ENCODE measurements at regions not wholly inside any gene's neighbourhood (a gene's known extent, or its start where the extent isn't known, plus 50 kb on each side); places are given as distances from the start of the nearest gene placed in this dataset.

DNA sequence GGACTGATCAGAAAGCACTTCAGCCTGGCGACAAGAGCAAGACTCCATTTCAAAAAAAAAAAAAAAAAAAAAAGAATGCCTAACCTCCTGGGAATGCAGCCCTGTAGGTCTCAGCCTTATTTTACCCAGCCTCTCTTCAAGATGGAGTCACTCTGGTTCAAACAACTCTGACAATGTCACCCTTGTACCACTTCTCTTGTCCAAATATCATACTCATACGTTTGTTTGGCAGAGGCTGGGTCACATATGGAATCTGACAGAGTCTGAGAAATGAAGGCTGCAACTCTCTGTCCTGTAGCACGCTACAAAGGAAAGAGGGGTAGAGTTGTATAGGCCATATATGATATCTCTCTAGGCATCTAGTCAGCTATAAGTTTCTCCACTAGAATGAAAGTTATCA, 58.6 kb upstream of the GSAP start:
- no peak for TF ChIP-seq POLR2A (IDR thresholded peaks at IDR 0.05)
- TF ChIP-seq, protein P1, sequence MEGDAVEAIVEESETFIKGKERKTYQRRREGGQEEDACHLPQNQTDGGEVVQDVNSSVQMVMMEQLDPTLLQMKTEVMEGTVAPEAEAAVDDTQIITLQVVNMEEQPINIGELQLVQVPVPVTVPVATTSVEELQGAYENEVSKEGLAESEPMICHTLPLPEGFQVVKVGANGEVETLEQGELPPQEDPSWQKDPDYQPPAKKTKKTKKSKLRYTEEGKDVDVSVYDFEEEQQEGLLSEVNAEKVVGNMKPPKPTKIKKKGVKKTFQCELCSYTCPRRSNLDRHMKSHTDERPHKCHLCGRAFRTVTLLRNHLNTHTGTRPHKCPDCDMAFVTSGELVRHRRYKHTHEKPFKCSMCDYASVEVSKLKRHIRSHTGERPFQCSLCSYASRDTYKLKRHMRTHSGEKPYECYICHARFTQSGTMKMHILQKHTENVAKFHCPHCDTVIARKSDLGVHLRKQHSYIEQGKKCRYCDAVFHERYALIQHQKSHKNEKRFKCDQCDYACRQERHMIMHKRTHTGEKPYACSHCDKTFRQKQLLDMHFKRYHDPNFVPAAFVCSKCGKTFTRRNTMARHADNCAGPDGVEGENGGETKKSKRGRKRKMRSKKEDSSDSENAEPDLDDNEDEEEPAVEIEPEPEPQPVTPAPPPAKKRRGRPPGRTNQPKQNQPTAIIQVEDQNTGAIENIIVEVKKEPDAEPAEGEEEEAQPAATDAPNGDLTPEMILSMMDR (IDR thresholded peaks at IDR 0.05) = no peak

Measured in Peyer's patch (tissue), 4 donors.